Natural killer cell (primary cell): ENCODE measurements at regions not wholly inside any gene's neighbourhood (a gene's known extent, or its start where the extent isn't known, plus 50 kb on each side); places are given as distances from the start of the nearest gene placed in this dataset.

Source experiments
- ATAC-seq, 3 donors: fragments of 150-1000 bp in 2 of 3; fragments of 200-7000 bp in 1 of 3; cut with Tn5 transposase; 1 replicate in 1 of 3; 2 replicates in 2 of 3; pipeline ENCODE4 v1.10.0; 2021; ENCODE audit warnings: mild to moderate bottlenecking in 2 of 3, moderate library complexity in 2 of 3
- DNase-seq, 2 donors: peaks; one replicate each; pipeline versions ENCODE4 v3.0.0 to v3.0.0-alpha.2; 2013 to 2021; ENCODE audit warnings: mixed read lengths in 1 of 2
- H3K27ac ChIP-seq: one replicate; pipeline ENCODE4 v1.5.1; 2013; ENCODE audit warnings: mild to moderate bottlenecking, low read length
- H3K27me3 ChIP-seq: one replicate; pipeline ENCODE4 v1.6.1; 2013; ENCODE audit warnings: low read length; ENCODE audit not compliant: control insufficient read depth, insufficient read depth
- H3K36me3 ChIP-seq: one replicate; pipeline ENCODE4 v1.6.1; 2013; ENCODE audit warnings: low read length; ENCODE audit not compliant: control insufficient read depth, insufficient read depth
- H3K4me1 ChIP-seq: one replicate; pipeline ENCODE4 v1.6.1; 2013; ENCODE audit warnings: low read length; ENCODE audit not compliant: control insufficient read depth, insufficient read depth
- H3K4me3 ChIP-seq: one replicate; pipeline ENCODE4 v1.5.1; 2013; ENCODE audit warnings: low read length
- H3K9me3 ChIP-seq: one replicate; pipeline ENCODE4 v1.6.1; 2013; ENCODE audit warnings: low read length; ENCODE audit not compliant: control insufficient read depth, insufficient read depth
- H3K27ac Mint-ChIP-seq, 2 donors: one replicate each; pipeline ENCODE4 v1.8.0; 2022; ENCODE audit warnings: mild to moderate bottlenecking in 2 of 2, mixed read lengths in 2 of 2, moderate library complexity in 1 of 2
- H3K27me3 Mint-ChIP-seq, 2 donors: one replicate each; pipeline ENCODE4 v1.8.0; 2022; ENCODE audit warnings: low read depth in 2 of 2, mixed read lengths in 2 of 2
- H3K36me3 Mint-ChIP-seq: one replicate; pipeline ENCODE4 v1.8.0; 2022; ENCODE audit warnings: mixed read lengths
- H3K4me1 Mint-ChIP-seq, 2 donors: one replicate each; pipeline ENCODE4 v1.8.0; 2022; ENCODE audit warnings: mixed read lengths in 2 of 2
- H3K4me3 Mint-ChIP-seq: one replicate; pipeline ENCODE4 v1.8.0; 2022; ENCODE audit warnings: mild to moderate bottlenecking, moderate library complexity, mixed read lengths
- H3K9me3 Mint-ChIP-seq, 2 donors: one replicate each; pipeline ENCODE4 v1.8.0; 2022; ENCODE audit warnings: mixed read lengths in 2 of 2
- WGBS: methylation state at CpG from one replicate; pipeline ENCODE4 v1.1.7; 2013; ENCODE audit warnings: missing lambda C conversion rate; ENCODE audit not compliant: insufficient coverage; 5-methylcytosine and 5-hydroxymethylcytosine counted together
- intact Hi-C: fragments of 100-400 bp; cut with micrococcal nuclease; formaldehyde crosslinking; loops from one replicate; pipeline ENCODE4 v1.14.2; 2022
- TF ChIP-seq, protein P1 (sequence below): fragments of 200-600 bp; IDR thresholded peaks from one replicate; pipeline ENCODE4 v1.8.0; 2022; ENCODE audit warnings: antibody characterized with exemption

DNA sequence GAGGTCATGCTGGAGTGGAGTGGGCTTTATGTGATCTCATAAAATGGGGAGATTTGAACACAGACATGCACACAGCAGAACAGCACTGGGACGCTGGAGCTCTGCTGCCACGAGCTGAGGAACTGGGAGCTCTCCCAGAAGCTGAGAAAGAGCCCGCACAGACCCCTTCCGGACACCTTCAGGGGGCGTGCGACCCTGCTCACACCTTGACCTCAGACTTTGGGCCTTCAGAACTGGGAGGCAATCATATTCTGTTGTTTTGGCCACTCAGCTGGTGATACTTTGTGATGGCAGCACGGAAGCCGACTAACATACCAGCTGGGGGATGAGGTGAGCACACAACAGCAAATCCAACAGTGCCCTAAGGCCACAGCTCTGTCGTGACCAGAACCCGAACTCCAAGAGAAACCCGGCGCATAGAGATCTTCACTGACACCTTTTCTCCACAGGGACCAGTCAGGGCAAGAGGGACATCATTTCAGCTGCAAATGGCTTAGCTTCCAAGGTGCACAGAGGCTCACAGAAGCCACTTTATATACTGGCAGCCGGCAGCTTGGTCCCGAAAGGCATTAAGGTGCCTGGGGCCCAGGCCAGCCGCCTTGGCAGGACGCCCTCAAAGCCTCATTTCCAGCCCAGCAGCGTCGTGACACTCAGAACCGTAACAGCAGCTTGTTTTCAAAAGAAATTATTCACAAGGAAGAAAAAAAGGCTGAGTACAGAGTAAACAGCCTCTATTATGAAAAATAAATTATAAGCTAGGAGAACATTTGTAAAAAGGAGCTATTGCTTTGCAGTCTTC is 89.3 kb downstream of the RNASET2 start:
- Mint-ChIP-seq H3K9me3 (no peaks in the 10 kb centered on the region), H3K27me3 (peaks cover 3 to 8% of the 10 kb centered on the region in 2 donors), H3K36me3 (no peaks in the 10 kb centered on the region), H3K4me3 (no peak overlapping the region), H3K4me1 (peaks cover 2 to 7% of the 10 kb centered on the region in 2 donors), H3K27ac (no peak overlapping the region)
- no peak overlapping the region for H3K4me3 ChIP-seq
- peaks cover 4% of the 10 kb centered on the region for H3K27me3 ChIP-seq
- no peaks in the 10 kb centered on the region for H3K36me3 ChIP-seq
- H3K4me1 ChIP-seq, result peaks cover 11% of the 10 kb centered on the region
- TF ChIP-seq, protein P1, sequence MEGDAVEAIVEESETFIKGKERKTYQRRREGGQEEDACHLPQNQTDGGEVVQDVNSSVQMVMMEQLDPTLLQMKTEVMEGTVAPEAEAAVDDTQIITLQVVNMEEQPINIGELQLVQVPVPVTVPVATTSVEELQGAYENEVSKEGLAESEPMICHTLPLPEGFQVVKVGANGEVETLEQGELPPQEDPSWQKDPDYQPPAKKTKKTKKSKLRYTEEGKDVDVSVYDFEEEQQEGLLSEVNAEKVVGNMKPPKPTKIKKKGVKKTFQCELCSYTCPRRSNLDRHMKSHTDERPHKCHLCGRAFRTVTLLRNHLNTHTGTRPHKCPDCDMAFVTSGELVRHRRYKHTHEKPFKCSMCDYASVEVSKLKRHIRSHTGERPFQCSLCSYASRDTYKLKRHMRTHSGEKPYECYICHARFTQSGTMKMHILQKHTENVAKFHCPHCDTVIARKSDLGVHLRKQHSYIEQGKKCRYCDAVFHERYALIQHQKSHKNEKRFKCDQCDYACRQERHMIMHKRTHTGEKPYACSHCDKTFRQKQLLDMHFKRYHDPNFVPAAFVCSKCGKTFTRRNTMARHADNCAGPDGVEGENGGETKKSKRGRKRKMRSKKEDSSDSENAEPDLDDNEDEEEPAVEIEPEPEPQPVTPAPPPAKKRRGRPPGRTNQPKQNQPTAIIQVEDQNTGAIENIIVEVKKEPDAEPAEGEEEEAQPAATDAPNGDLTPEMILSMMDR, result no peak
- no peak for DNase-seq
- no peak for ATAC-seq
- intact Hi-C loops, result no loop called here
- H3K27ac ChIP-seq, result no peak overlapping the region
- WGBS, result 93% methylated on average over 19 of the region's 19 CpGs
- no peaks in the 10 kb centered on the region for H3K9me3 ChIP-seq

DNA sequence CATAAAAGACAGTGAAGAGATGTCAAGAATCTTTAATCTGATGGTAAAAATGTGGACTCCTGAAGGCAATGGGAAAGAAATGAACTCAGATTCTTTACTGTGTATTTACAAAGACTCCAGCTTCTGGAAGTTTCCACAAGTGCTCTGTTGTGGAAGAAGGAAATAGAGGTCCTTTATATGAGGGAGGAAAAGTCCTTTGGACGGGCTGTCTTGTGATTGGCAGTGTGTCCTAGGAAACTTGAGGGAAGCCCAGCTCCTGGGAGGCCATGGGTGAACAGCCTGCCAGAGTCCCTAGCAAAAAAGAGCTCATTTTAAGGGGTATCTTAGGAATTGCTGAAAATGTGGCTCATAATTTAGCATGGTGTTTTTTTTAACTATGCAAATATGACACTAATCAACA is 92.0 kb downstream of the RNASET2 start:
- intact Hi-C loops, result no loop called here
- Histone ChIP-seq H3K9me3 (no peaks in the 10 kb centered on the region), H3K4me1 (peaks cover 14% of the 10 kb centered on the region), H3K4me3 (no peak overlapping the region), H3K27ac (no peak overlapping the region), H3K27me3 (peaks cover 12% of the 10 kb centered on the region), H3K36me3 (no peaks in the 10 kb centered on the region)
- DNase-seq (no peak), ATAC-seq (no peak)
- Mint-ChIP-seq H3K4me3 (no peak overlapping the region), H3K27me3 (peaks cover 26% of the 10 kb centered on the region in 2 donors), H3K9me3 (no peaks in the 10 kb centered on the region), H3K36me3 (no peaks in the 10 kb centered on the region), H3K4me1 (peaks cover 7 to 10% of the 10 kb centered on the region in 2 donors), H3K27ac (no peak overlapping the region)
- TF ChIP-seq, protein P1, result no peak
- WGBS, result 81% methylated on average over 1 of the region's 1 CpG

DNA sequence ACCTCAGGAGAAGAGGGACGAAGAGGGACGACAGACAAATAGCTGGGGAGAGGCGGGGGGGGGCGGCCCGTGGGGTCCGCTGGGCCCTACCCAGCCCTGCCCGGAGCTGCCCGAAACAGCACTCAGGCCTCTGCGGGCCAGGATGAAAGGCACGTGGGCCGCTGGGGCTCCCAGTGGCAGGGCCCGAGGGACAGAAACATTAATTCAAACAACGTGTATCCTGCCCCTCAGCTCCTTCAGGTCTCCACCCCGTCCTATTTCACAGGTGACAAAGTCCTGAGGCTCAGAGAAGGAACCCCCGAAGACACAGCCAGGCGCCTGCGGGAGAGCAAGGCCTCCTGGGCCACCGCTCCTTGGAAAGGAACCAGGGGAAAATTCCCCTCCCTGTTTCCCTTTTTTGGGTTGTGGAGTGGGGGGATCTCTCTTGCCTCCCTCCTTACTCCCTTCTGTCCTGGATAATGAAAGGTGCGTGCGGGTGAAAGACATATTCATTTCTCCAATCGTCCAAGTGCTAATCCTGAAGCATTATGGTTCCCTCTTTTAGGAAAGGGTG is 93.3 kb downstream of the RNASET2 start:
- H3K27me3 ChIP-seq, result peaks cover 12% of the 10 kb centered on the region
- peak overlapping the region; percentile 37 for H3K4me3 ChIP-seq
- peaks cover 14% of the 10 kb centered on the region for H3K4me1 ChIP-seq
- H3K36me3 Mint-ChIP-seq, result no peaks in the 10 kb centered on the region
- TF ChIP-seq, protein P1, result no peak
- peak in 1 of 3 donors; percentile 41 for ATAC-seq
- H3K9me3 Mint-ChIP-seq, result no peaks in the 10 kb centered on the region
- no peaks in the 10 kb centered on the region for H3K9me3 ChIP-seq
- peaks cover 28 to 36% of the 10 kb centered on the region in 2 donors for H3K27me3 Mint-ChIP-seq
- WGBS, result 26% methylated on average over 20 of the region's 21 CpGs
- peak in 1 of 2 donors; percentile 13 for DNase-seq
- no peak overlapping the region for H3K27ac ChIP-seq
- peaks cover 7 to 10% of the 10 kb centered on the region in 2 donors for H3K4me1 Mint-ChIP-seq
- peak overlapping the region; percentile 60 for H3K4me3 Mint-ChIP-seq
- intact Hi-C loops, result no loop called here
- no peaks in the 10 kb centered on the region for H3K36me3 ChIP-seq
- no peak overlapping the region for H3K27ac Mint-ChIP-seq
